AG04450 (cell line): ENCODE measurements at regions not wholly inside any gene's neighbourhood (a gene's known extent, or its start where the extent isn't known, plus 50 kb on each side); places are given as distances from the start of the nearest gene placed in this dataset.

ENCODE experiments used
- CTCF ChIA-PET: fragments of 300-600, 350-600 bp; formaldehyde crosslinking; extraction: SDS; loops from one replicate; lab custom pipeline; 2022; ENCODE audit warnings: antibody characterized with exemption, inconsistent platforms; lab: Charles Lee
- POLR2A ChIA-PET: fragments of 350-600 bp; formaldehyde crosslinking; extraction: SDS; loops from one replicate; lab custom pipeline; 2021; ENCODE audit warnings: antibody characterized with exemption, inconsistent platforms; lab: Yijun Ruan, JAX
- DNase-seq: peaks from one replicate; pipeline ENCODE4 v3.0.0-alpha.2; 2011; ENCODE audit warnings: low read depth, low spot score
- H3K27ac ChIP-seq: one replicate; pipeline ENCODE4 v1.5.1; 2012; ENCODE audit warnings: low read depth, low read length, control low read depth
- H3K27me3 ChIP-seq: one replicate; pipeline ENCODE4 v1.6.0; 2012; ENCODE audit warnings: low read length; ENCODE audit not compliant: control insufficient read depth, insufficient read depth
- H3K4me3 ChIP-seq: 2 replicates; pipeline ENCODE4 v1.5.1; 2011; ENCODE audit warnings: mild to moderate bottlenecking, low read depth, low read length, control low read depth
- H3K9me3 ChIP-seq: 2 replicates; pipeline ENCODE4 v1.5.1; 2012; ENCODE audit warnings: low read length; ENCODE audit not compliant: control insufficient read depth, insufficient read depth
- TF ChIP-seq, protein P1 (sequence below): IDR thresholded peaks from 2 replicates; pipeline ENCODE4 v1.5.1; 2011; ENCODE audit warnings: low read depth, low read length, control low read depth, inconsistent platforms

DNA sequence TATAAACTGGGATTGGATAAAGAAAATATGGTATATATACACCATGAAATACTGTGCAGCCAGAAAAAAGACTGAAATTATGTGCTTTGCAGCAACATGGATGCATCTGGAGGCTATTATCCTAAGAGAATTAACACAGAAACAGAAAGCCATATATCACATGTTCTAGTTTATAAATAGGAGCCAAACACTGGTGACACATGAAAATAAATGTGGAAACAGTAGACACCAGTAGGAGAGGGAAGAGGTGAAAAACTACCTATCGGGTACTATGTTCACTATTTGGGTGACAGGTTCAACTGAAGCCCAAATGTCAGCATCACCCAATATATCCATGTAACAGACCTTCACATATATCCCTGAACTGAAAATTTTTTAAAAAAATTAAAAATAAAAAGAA, 725.1 kb downstream of the C4orf33 start:
- Histone ChIP-seq H3K27ac (no peak overlapping the region), H3K9me3 (peaks cover 2% of the 10 kb centered on the region; the same call in 1 of the 2 replicates), H3K27me3 (no peaks in the 10 kb centered on the region), H3K4me3 (no peak overlapping the region)
- CTCF ChIA-PET: no interaction called here
- DNase-seq: no peak
- TF ChIP-seq, protein P1, sequence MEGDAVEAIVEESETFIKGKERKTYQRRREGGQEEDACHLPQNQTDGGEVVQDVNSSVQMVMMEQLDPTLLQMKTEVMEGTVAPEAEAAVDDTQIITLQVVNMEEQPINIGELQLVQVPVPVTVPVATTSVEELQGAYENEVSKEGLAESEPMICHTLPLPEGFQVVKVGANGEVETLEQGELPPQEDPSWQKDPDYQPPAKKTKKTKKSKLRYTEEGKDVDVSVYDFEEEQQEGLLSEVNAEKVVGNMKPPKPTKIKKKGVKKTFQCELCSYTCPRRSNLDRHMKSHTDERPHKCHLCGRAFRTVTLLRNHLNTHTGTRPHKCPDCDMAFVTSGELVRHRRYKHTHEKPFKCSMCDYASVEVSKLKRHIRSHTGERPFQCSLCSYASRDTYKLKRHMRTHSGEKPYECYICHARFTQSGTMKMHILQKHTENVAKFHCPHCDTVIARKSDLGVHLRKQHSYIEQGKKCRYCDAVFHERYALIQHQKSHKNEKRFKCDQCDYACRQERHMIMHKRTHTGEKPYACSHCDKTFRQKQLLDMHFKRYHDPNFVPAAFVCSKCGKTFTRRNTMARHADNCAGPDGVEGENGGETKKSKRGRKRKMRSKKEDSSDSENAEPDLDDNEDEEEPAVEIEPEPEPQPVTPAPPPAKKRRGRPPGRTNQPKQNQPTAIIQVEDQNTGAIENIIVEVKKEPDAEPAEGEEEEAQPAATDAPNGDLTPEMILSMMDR: no peak
- POLR2A ChIA-PET: no interaction called here

DNA sequence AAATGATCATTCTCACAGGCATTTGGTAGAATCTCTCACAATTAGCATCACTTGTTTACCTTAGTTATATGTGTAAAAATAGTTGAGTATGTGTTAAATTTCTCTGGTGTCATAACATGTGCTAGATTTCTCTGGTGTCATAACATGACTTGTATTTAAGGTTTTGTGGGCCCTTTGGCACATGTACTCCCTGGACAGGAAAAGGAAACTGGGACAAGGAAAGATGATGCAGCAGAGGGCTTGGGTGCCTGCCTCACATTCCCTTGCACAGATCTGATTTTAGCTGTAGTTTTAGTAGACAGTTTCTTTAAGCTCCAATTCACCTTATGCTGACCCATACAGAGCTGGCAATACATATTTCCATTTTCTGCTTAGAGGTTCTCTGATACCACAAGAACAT, 726.0 kb downstream of the C4orf33 start:
- H3K27me3 ChIP-seq: no peaks in the 10 kb centered on the region
- TF ChIP-seq, protein P1: no peak
- no peak for DNase-seq
- peaks cover 2% of the 10 kb centered on the region; the same call in 1 of the 2 replicates for H3K9me3 ChIP-seq
- CTCF ChIA-PET: no interaction called here
- H3K27ac ChIP-seq: no peak overlapping the region
- POLR2A ChIA-PET: no interaction called here
- H3K4me3 ChIP-seq: no peak overlapping the region

DNA sequence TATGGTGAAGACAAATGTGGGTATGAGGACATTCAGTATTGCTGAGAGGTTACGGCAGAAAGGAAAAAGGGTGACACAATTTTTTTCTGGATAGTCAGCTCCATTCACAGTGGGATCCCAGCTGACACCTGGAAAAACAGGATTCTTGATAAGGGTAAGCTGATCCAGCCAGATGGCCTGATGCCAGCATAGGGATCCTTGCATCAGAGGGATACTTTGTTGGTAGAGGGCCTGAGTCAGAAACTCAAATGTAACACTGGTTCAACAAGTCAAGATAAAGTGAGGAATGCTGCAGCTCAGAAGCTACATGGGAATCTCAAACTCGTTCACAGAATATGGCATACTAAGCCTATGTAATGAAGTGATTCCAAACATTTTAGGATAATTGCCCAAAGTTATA, 726.7 kb downstream of the C4orf33 start:
- H3K9me3 ChIP-seq: peaks cover 2% of the 10 kb centered on the region; the same call in 1 of the 2 replicates
- POLR2A ChIA-PET: no interaction called here
- CTCF ChIA-PET: no interaction called here
- DNase-seq: no peak
- no peaks in the 10 kb centered on the region for H3K27me3 ChIP-seq
- H3K4me3 ChIP-seq: no peak overlapping the region
- TF ChIP-seq, protein P1: no peak
- H3K27ac ChIP-seq: no peak overlapping the region

DNA sequence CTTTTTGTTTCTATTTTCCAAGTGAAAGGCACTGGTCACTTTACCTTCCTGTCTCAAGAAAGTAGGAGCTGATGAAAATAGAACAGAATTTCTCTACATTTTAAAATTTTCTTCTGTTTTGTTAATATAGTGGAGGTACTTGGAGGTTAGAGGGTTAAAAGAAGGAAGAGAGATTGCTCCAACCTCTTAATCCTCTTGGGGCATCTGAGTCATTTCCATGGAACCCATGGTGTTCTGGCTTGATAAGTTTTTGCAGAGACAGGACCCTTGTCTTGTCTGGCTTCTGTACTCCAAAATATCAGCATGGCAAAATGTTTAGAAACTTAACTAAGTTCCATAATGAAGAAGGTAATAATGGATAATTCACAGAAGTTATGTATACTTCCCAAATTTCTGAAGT, 727.2 kb downstream of the C4orf33 start:
- POLR2A ChIA-PET: no interaction called here
- H3K4me3 ChIP-seq: no peak overlapping the region
- no peak overlapping the region for H3K27ac ChIP-seq
- CTCF ChIA-PET: no interaction called here
- no peaks in the 10 kb centered on the region for H3K27me3 ChIP-seq
- peaks cover 2% of the 10 kb centered on the region; the same call in 1 of the 2 replicates for H3K9me3 ChIP-seq
- DNase-seq: no peak
- TF ChIP-seq, protein P1: no peak

DNA sequence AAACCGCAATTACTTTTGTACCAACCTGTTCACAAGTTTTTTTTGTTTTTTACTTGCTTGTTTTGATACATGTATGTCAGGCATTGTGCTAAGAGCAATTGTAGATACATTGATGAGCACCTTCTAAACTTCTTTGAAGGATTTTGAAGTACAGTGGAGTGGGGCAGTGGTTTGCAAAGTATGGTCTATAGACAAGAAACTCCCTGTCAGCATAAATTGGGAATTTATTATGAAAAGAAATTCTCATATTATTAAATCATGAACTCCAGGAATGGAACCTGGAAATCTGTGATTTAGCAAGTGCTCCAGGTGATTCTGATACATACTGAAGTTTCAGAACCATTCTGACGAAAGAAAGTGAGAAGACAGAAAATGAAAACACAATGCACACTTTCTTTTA, 733.4 kb downstream of the C4orf33 start:
- POLR2A ChIA-PET: no interaction called here
- Histone ChIP-seq H3K9me3 (no peaks in the 10 kb centered on the region), H3K27ac (no peak overlapping the region), H3K4me3 (no peak overlapping the region), H3K27me3 (no peaks in the 10 kb centered on the region)
- CTCF ChIA-PET: no interaction called here
- DNase-seq: no peak
- TF ChIP-seq, protein P1: no peak
